ENCODE measurements at regions not wholly inside any gene's neighbourhood (a gene's known extent, or its start where the extent isn't known, plus 50 kb on each side); places are given as distances from the start of the nearest gene placed in this dataset.

DNA sequence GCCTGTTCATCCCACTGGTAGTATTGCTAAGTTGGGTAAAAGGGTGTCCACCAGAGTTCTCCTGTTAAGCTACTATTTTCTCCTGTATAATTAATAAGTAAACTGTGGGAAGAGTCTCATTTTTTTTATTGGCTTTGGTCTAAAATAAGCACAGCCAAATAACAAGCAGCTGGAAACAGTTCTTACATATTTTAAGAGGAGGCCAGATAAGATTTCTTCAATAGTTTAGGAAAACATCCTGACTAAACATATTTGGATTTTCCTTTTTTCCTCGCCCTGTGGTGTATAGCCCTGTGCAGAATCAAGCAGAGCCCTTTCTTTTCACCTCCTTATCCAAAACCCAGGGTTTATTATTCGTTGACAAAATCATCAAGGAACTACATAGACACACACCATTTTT is 122.2 kb upstream of the ZNF608 start:
- no peak for ATAC-seq (replicated peaks in 1 of 4)
- POLR2A ChIA-PET = no interaction called here

GRCh38 chr5:124869426-124870033 is 123.1 kb upstream of the ZNF608 start:
- no peaks in the 10 kb centered on the region for H3K9me3 ChIP-seq
- no CpG with 5 or more reads among the region's 2 CpGs for WGBS (ENCODE audit: insufficient coverage)
- H3K4me3 ChIP-seq (ENCODE audit: control insufficient read depth in 1 of 2, extremely low read depth in 1 of 2, low read length in 1 of 2) = no peak overlapping the region
- H3K4me3 Mint-ChIP-seq = no peak overlapping the region
- ChIA-PET POLR2A (no interaction called here), CTCF (no interaction called here)
- H3K36me3 Mint-ChIP-seq = no peaks in the 10 kb centered on the region
- H3K4me1 ChIP-seq (ENCODE audit: control insufficient read depth in 1 of 2, extremely low read depth in 1 of 2, insufficient read depth in 2 of 2, low read length in 2 of 2) = peaks cover 0 to 2% of the 10 kb centered on the region in 2 experiments
- no peaks in the 10 kb centered on the region for H3K27me3 ChIP-seq (replicated peaks in 1 of 2; ENCODE audit: control insufficient read depth in 2 of 2, extremely low read depth in 1 of 2, insufficient read depth in 2 of 2, low read length in 1 of 2)
- H3K4me1 Mint-ChIP-seq = peaks cover 3 to 11% (median 4%) of the 10 kb centered on the region in 3 donors
- peaks cover 0 to 20% (median 6%) of the 10 kb centered on the region in 3 donors for H3K9me3 Mint-ChIP-seq
- no peaks in the 10 kb centered on the region for H3K27me3 Mint-ChIP-seq
- no peak overlapping the region for H3K27ac Mint-ChIP-seq
- no peak overlapping the region for H3K27ac ChIP-seq (ENCODE audit: low read length)
- DNase-seq (no peak), ATAC-seq (replicated peaks in 1 of 4) (no peak)
- no peaks in the 10 kb centered on the region for H3K36me3 ChIP-seq (ENCODE audit: control insufficient read depth in 2 of 2, extremely low read depth in 1 of 2, insufficient read depth in 1 of 2, low read length in 1 of 2)

More for the DNA sequence above, 122.2 kb upstream of the ZNF608 start:
- H3K36me3 Mint-ChIP-seq = no peaks in the 10 kb centered on the region
- Histone ChIP-seq H3K27ac (ENCODE audit: low read length) (no peak overlapping the region), H3K4me3 (ENCODE audit: control insufficient read depth in 1 of 2, extremely low read depth in 1 of 2, low read length in 1 of 2) (no peak overlapping the region), H3K9me3 (no peaks in the 10 kb centered on the region), H3K4me1 (ENCODE audit: control insufficient read depth in 1 of 2, extremely low read depth in 1 of 2, insufficient read depth in 2 of 2, low read length in 2 of 2) (peaks cover 0 to 2% of the 10 kb centered on the region in 2 experiments), H3K27me3 (replicated peaks in 1 of 2; ENCODE audit: control insufficient read depth in 2 of 2, extremely low read depth in 1 of 2, insufficient read depth in 2 of 2, low read length in 1 of 2) (no peaks in the 10 kb centered on the region), H3K36me3 (ENCODE audit: control insufficient read depth in 2 of 2, extremely low read depth in 1 of 2, insufficient read depth in 1 of 2, low read length in 1 of 2) (no peaks in the 10 kb centered on the region)
- DNase-seq = no peak
- peaks cover 0 to 20% (median 6%) of the 10 kb centered on the region in 3 donors for H3K9me3 Mint-ChIP-seq
- no peak overlapping the region for H3K4me3 Mint-ChIP-seq
- no peaks in the 10 kb centered on the region for H3K27me3 Mint-ChIP-seq
- H3K27ac Mint-ChIP-seq = no peak overlapping the region
- H3K4me1 Mint-ChIP-seq = peaks cover 3 to 11% (median 4%) of the 10 kb centered on the region in 3 donors
- no CpG with 5 or more reads among the region's 2 CpGs for WGBS (ENCODE audit: insufficient coverage)
- CTCF ChIA-PET = no interaction called here

DNA sequence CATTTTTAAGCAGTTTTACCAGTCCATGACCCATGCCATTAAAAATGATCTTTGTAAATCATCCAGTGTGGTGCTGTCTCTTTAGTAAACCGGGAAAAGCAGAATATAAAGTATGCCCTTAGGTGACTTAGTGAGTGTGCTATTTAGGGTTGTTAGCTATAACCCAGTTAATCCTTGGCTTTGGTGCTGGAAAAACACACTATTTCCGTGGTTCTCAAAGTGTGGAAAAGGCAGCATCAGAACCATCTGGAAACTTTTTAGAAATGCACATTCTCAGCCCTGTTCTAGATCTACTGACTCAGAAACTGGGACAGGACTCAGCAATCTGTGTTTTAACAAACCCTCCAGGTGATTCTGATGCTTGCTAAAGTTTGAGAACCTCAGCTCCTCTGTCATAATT is 123.6 kb upstream of the ZNF608 start:
- H3K36me3 Mint-ChIP-seq = no peaks in the 10 kb centered on the region
- Histone ChIP-seq H3K4me1 (ENCODE audit: control insufficient read depth in 1 of 2, extremely low read depth in 1 of 2, insufficient read depth in 2 of 2, low read length in 2 of 2) (peaks cover 0 to 2% of the 10 kb centered on the region in 2 experiments), H3K4me3 (ENCODE audit: control insufficient read depth in 1 of 2, extremely low read depth in 1 of 2, low read length in 1 of 2) (no peak overlapping the region), H3K36me3 (ENCODE audit: control insufficient read depth in 2 of 2, extremely low read depth in 1 of 2, insufficient read depth in 1 of 2, low read length in 1 of 2) (no peaks in the 10 kb centered on the region), H3K27ac (ENCODE audit: low read length) (no peak overlapping the region), H3K27me3 (replicated peaks in 1 of 2; ENCODE audit: control insufficient read depth in 2 of 2, extremely low read depth in 1 of 2, insufficient read depth in 2 of 2, low read length in 1 of 2) (no peaks in the 10 kb centered on the region), H3K9me3 (no peaks in the 10 kb centered on the region)
- no peaks in the 10 kb centered on the region for H3K27me3 Mint-ChIP-seq
- POLR2A ChIA-PET = no interaction called here
- WGBS (ENCODE audit: insufficient coverage) = no CpG with 5 or more reads among the region's 2 CpGs
- peaks cover 3 to 11% (median 4%) of the 10 kb centered on the region in 3 donors for H3K4me1 Mint-ChIP-seq
- H3K4me3 Mint-ChIP-seq = no peak overlapping the region
- no peak overlapping the region for H3K27ac Mint-ChIP-seq
- peaks cover 0 to 20% (median 8%) of the 10 kb centered on the region in 3 donors for H3K9me3 Mint-ChIP-seq
- ATAC-seq (replicated peaks in 1 of 4) (no peak), DNase-seq (no peak)
- CTCF ChIA-PET = no interaction called here

GRCh38 chr5:124871303-124871702 is 124.9 kb upstream of the ZNF608 start:
- WGBS (ENCODE audit: insufficient coverage) = no CpG with 5 or more reads among the region's 2 CpGs
- CTCF ChIA-PET = no interaction called here
- H3K4me3 Mint-ChIP-seq = no peak overlapping the region

GRCh38 chr5:124872086-124872485 is 125.6 kb upstream of the ZNF608 start:
- no peak overlapping the region for H3K4me3 Mint-ChIP-seq
- no peak for DNase-seq

More at GRCh38 chr5:124871303-124871702, 124.9 kb upstream of the ZNF608 start:
- no peaks in the 10 kb centered on the region for H3K27me3 Mint-ChIP-seq
- H3K36me3 ChIP-seq (ENCODE audit: control insufficient read depth in 2 of 2, extremely low read depth in 1 of 2, insufficient read depth in 1 of 2, low read length in 1 of 2) = no peaks in the 10 kb centered on the region
- POLR2A ChIA-PET = no interaction called here
- no peak for DNase-seq
- peaks cover 0 to 9% (median 4%) of the 10 kb centered on the region in 3 donors for H3K9me3 Mint-ChIP-seq
- H3K4me1 ChIP-seq (ENCODE audit: control insufficient read depth in 1 of 2, extremely low read depth in 1 of 2, insufficient read depth in 2 of 2, low read length in 2 of 2) = no peaks in the 10 kb centered on the region
- H3K4me3 ChIP-seq (ENCODE audit: control insufficient read depth in 1 of 2, extremely low read depth in 1 of 2, low read length in 1 of 2) = no peak overlapping the region
- H3K27me3 ChIP-seq (replicated peaks in 1 of 2; ENCODE audit: control insufficient read depth in 2 of 2, extremely low read depth in 1 of 2, insufficient read depth in 2 of 2, low read length in 1 of 2) = no peaks in the 10 kb centered on the region
- no peaks in the 10 kb centered on the region for H3K36me3 Mint-ChIP-seq
- H3K27ac Mint-ChIP-seq = no peak overlapping the region
- no peaks in the 10 kb centered on the region for H3K9me3 ChIP-seq
- peaks cover 3 to 5% (median 4%) of the 10 kb centered on the region in 3 donors for H3K4me1 Mint-ChIP-seq
- H3K27ac ChIP-seq (ENCODE audit: low read length) = no peak overlapping the region
- no peak for ATAC-seq (replicated peaks in 1 of 4)

DNA sequence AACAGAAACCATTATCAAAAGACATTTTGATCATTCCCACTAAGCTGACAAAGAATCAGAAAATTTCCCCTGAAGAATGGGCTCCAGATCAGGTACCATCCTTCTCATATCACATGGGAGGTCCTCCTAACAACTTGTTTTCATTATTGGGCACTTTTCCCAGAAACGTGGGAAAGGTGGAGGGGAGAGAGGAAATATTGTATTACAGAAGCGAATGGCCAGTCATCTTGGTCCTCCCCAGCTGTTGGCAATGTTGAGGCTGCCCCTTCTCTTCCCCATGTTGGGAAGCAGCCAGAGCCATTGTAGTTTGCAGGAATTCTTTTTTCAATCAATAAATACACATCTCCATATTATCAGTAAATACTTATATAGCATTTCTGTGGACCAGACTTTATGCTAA is 126.2 kb upstream of the ZNF608 start:
- no CpG with 5 or more reads among the region's 2 CpGs for WGBS (ENCODE audit: insufficient coverage)
- no peak for DNase-seq
- Mint-ChIP-seq H3K4me1 (no peaks in the 10 kb centered on the region), H3K4me3 (no peak overlapping the region), H3K9me3 (peaks cover 0 to 8% (median 4%) of the 10 kb centered on the region in 3 donors), H3K27ac (no peak overlapping the region), H3K27me3 (no peaks in the 10 kb centered on the region), H3K36me3 (no peaks in the 10 kb centered on the region)
- no peaks in the 10 kb centered on the region for H3K9me3 ChIP-seq
- no peak for ATAC-seq (replicated peaks in 1 of 4)
- no peaks in the 10 kb centered on the region for H3K36me3 ChIP-seq (ENCODE audit: control insufficient read depth in 2 of 2, extremely low read depth in 1 of 2, insufficient read depth in 1 of 2, low read length in 1 of 2)
- no peaks in the 10 kb centered on the region for H3K4me1 ChIP-seq (ENCODE audit: control insufficient read depth in 1 of 2, extremely low read depth in 1 of 2, insufficient read depth in 2 of 2, low read length in 2 of 2)
- ChIA-PET POLR2A (no interaction called here), CTCF (no interaction called here)
- no peak overlapping the region for H3K4me3 ChIP-seq (ENCODE audit: control insufficient read depth in 1 of 2, extremely low read depth in 1 of 2, low read length in 1 of 2)
- no peaks in the 10 kb centered on the region for H3K27me3 ChIP-seq (replicated peaks in 1 of 2; ENCODE audit: control insufficient read depth in 2 of 2, extremely low read depth in 1 of 2, insufficient read depth in 2 of 2, low read length in 1 of 2)
- H3K27ac ChIP-seq (ENCODE audit: low read length) = no peak overlapping the region

More at GRCh38 chr5:124872086-124872485, 125.6 kb upstream of the ZNF608 start:
- CTCF ChIA-PET = no interaction called here
- POLR2A ChIA-PET = no interaction called here
- Histone ChIP-seq H3K36me3 (ENCODE audit: control insufficient read depth in 2 of 2, extremely low read depth in 1 of 2, insufficient read depth in 1 of 2, low read length in 1 of 2) (no peaks in the 10 kb centered on the region), H3K27me3 (replicated peaks in 1 of 2; ENCODE audit: control insufficient read depth in 2 of 2, extremely low read depth in 1 of 2, insufficient read depth in 2 of 2, low read length in 1 of 2) (no peaks in the 10 kb centered on the region), H3K9me3 (no peaks in the 10 kb centered on the region), H3K27ac (ENCODE audit: low read length) (no peak overlapping the region), H3K4me1 (ENCODE audit: control insufficient read depth in 1 of 2, extremely low read depth in 1 of 2, insufficient read depth in 2 of 2, low read length in 2 of 2) (no peaks in the 10 kb centered on the region), H3K4me3 (ENCODE audit: control insufficient read depth in 1 of 2, extremely low read depth in 1 of 2, low read length in 1 of 2) (no peak overlapping the region)
- no CpG with 5 or more reads among the region's 5 CpGs for WGBS (ENCODE audit: insufficient coverage)
- H3K9me3 Mint-ChIP-seq = peaks cover 0 to 9% (median 4%) of the 10 kb centered on the region in 3 donors
- no peaks in the 10 kb centered on the region for H3K4me1 Mint-ChIP-seq
- H3K36me3 Mint-ChIP-seq = no peaks in the 10 kb centered on the region
- H3K27me3 Mint-ChIP-seq = no peaks in the 10 kb centered on the region
- no peak for ATAC-seq (replicated peaks in 1 of 4)
- H3K27ac Mint-ChIP-seq = no peak overlapping the region

DNA sequence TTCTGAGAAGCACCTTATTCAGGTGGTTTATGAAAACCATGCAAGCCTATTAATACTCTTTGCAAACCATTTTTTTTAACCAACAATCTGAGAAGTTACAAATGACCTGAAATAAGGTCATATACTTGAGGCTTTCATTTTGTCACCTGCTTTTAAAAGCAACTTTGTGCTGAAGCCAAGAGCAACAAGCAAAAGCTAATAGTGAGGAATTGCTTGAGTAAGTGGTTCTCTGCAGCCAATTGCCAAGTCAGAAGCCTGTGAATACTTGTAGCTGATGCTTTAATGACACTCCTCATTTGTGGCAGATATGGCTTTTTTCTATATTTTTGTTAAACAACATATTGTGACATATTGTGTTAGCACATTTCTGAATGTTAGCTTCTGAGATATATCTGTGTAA is 126.7 kb upstream of the ZNF608 start:
- Mint-ChIP-seq H3K4me3 (no peak overlapping the region), H3K27me3 (no peaks in the 10 kb centered on the region), H3K4me1 (no peaks in the 10 kb centered on the region), H3K27ac (no peak overlapping the region), H3K36me3 (no peaks in the 10 kb centered on the region), H3K9me3 (peaks cover 0 to 5% (median 4%) of the 10 kb centered on the region in 3 donors)
- Histone ChIP-seq H3K36me3 (ENCODE audit: control insufficient read depth in 2 of 2, extremely low read depth in 1 of 2, insufficient read depth in 1 of 2, low read length in 1 of 2) (no peaks in the 10 kb centered on the region), H3K4me1 (ENCODE audit: control insufficient read depth in 1 of 2, extremely low read depth in 1 of 2, insufficient read depth in 2 of 2, low read length in 2 of 2) (no peaks in the 10 kb centered on the region), H3K4me3 (ENCODE audit: control insufficient read depth in 1 of 2, extremely low read depth in 1 of 2, low read length in 1 of 2) (no peak overlapping the region), H3K27ac (ENCODE audit: low read length) (no peak overlapping the region), H3K9me3 (no peaks in the 10 kb centered on the region), H3K27me3 (replicated peaks in 1 of 2; ENCODE audit: control insufficient read depth in 2 of 2, extremely low read depth in 1 of 2, insufficient read depth in 2 of 2, low read length in 1 of 2) (no peaks in the 10 kb centered on the region)
- ATAC-seq (replicated peaks in 1 of 4) (no peak), DNase-seq (no peak)
- ChIA-PET CTCF (no interaction called here), POLR2A (no interaction called here)

Measured in T-cell (primary cell).